ENCODE measurements at regions not wholly inside any gene's neighbourhood (a gene's known extent, or its start where the extent isn't known, plus 50 kb on each side); places are given as distances from the start of the nearest gene placed in this dataset.
"Not testable (repeated sequence)": the region's sequence is repeated elsewhere in the genome, so short reads cannot be mapped to it uniquely, and the experiment has no call there.

DNA sequence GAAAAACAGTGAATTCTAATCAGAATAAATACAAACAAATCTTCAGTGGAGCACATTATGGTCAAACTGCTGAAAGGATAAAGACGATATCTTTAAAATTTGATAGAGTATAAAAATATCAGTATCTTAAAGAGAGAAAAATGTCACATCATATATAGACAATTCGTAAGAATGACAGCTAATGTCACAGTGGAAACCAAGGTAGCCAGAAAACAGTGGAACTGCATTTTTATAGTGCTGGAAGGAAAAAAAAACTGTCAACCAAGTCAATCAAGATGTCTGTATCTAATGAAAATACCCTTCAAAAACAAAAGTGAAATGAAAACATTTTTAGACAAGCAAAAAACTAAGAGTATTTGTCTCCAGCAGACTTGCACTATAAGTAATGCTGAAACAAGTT is 73.4 kb upstream of the HMGXB4 start:
- DNase-seq (ENCODE audit: low read depth) = no peak

DNA sequence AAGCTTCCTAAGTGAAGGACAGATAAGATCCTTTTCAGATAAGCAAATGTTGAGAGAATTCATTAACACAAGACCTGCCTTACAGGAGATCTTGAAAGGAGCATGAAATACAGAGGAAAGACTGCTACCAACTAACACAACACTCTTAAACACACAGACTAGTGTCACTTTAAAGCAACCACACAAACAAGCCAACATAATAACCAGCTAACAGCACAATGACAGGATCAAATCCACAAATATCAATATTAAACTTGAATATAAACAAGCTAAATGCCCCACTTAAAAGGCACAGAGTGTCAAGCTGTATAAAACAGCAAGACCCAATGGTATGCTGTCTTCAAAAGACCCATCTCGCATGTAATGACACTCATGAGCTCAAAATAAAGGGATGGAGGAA is 70.8 kb upstream of the HMGXB4 start:
- DNase-seq (ENCODE audit: low read depth) = no peak

DNA sequence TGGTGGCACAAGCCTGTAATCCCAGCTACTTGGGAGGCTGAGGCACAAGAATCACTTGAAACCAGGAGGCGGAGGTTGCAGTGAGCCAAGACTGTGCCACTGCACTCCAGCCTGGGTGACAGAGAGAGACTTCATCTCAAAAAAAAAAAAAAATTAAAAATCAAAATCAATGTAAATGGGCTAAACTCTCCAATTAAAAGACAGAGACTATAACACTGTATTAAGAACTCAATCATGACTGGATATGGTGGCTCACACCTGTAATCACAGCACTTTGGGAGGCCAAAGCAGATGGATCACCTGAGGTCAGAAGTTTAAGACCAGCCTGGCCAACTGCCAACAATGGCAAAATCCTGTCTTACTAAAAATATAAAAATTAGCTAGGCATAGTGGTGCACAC is 68.4 kb upstream of the HMGXB4 start:
- DNase-seq (ENCODE audit: low read depth) = not testable (repeated sequence)

DNA sequence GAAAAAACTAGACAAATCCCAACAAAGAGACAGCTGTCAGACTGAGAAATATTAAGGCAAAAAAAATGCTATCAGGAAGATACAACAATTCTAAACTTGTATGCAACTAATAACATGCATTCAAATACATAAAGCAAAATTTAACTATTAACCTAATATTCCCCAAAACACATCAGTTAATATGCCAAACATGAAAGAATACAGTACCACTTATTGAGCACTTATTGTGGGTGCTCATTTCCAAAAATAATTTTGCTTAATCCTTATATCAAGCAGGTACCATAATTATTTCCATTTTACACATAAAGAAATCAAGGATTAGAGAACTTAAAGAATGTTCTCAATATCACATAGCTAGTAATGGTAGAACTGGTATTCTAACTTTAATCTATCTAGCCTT is 67.7 kb upstream of the HMGXB4 start:
- no peak for DNase-seq (ENCODE audit: low read depth)

DNA sequence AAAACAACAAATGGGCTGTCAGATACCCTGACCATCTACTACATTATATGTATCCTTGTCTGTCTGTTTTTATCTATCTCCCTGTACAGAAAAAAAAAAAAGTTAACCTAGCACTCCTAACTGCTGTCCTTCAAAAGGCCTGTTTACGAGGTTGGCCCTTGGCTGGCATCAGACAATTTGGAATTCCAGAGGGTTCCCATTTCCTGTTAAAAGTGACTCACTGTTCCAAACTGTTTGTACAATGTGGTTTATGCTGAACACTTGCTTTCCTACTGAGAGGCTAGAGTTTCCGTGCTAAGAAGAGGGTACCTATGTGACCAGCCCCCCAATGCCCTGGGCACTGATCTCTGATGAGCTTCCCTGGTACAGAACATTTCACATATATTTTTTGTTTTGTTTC is 65.9 kb upstream of the HMGXB4 start:
- DNase-seq (ENCODE audit: low read depth) = no peak

DNA sequence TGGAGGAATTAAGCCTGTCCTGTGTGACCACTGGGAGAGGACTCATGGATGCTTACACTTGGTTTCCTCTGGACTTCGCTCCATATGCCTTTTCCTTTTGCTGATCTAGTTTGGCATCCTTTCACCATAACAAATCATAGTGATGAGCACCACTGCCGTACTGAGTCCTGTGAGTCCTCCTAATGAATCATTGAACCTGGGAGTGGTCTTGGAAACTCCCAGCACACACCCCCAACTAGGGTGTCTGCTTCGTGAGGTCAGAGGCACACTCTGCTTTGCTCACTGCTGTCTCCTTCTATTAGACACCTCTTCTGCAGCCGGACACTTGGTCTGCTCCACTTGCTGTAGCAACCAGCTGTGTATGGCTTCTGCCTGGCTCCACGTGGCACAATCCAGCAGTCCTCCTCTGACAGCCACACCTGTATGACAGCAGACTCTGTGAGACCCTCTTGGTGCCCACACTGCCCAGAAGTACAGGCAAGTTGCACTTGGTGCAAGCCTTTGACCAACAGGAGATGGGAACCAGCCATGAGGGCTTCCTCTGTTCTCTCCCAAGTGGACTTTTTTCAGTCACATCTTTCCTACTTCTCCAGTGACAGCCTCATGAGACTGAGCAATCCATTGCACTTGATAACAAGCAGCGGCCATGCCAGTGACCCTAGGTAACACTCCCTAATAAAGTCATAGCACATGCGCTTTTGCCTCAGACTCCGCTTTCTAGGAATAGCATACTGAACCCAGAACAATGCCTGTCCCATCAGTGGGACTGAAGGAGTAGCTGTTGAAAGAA is 65.0 kb upstream of the HMGXB4 start:
- no peak for DNase-seq (ENCODE audit: low read depth)

DNA sequence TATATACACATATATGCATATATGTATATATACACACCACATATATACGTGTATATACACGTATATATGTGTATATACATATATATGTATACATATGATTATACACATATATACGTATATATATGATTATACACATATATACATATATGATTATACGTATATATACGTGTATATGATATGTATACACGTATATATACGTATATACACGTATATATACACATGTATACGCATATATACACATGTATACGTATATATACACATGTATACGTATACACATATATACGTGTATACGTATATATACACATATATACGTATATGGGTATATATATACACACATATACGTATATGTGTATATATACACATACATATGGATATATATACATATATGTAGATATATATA is 62.1 kb upstream of the HMGXB4 start:
- DNase-seq (ENCODE audit: low read depth) = no peak

DNA sequence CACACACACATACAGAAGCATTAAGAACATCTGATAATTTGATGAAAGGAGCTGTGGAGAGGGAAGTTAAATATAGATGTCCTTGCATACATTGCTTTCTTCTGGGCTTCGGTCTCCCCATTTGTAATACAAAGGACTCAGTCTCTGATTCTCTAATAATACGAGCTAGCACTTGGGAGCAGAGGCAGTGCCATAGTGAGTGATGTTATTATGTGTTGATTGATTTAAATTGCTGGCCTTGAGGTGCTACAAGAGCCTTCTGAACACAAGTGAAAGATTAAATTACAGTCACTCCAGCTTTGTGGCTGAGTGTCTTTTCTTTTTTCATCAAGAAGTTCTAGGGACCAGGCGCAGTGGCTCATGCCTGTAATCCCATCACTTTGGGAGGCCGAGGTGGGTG is 61.5 kb upstream of the HMGXB4 start:
- DNase-seq (ENCODE audit: low read depth) = no peak

DNA sequence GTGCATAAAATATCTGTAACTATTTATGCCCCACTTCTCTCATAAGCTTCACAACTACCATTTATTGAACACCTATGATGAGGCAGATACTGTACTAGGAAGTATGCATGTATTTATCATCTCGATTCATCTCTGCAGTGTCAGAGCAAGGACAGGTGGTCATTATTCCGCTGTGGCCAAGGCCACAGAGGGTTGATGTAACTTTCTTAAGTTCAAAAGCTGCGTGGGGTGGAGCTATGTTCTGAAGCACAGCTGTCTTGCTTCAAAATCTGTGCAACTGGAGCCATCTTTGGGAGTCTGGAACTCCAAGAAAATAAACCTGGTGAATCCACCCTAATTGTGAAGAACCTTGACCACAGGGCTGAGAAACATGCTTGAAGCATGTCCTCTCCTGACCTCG is 60.2 kb upstream of the HMGXB4 start:
- no peak for DNase-seq (ENCODE audit: low read depth)

DNA sequence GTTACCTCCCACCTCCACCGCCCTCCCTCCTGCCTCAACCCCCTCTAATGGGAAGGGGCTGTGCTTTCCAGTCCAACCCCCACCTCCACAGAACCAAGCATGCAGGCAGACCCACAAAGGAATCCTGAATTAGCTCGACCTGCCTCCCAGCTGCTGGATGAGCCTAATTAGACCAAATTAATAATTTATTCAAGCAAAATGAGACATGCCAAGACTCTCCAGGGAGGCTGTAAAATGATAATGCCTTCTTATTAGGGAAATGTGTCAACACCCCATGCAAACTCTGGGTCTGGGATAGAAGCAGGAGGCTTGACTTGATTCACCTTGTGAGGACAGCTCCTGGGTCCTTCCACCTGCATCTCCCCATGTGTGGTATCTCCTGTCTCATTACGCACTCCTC is 59.4 kb upstream of the HMGXB4 start:
- no peak for DNase-seq (ENCODE audit: low read depth)

DNA sequence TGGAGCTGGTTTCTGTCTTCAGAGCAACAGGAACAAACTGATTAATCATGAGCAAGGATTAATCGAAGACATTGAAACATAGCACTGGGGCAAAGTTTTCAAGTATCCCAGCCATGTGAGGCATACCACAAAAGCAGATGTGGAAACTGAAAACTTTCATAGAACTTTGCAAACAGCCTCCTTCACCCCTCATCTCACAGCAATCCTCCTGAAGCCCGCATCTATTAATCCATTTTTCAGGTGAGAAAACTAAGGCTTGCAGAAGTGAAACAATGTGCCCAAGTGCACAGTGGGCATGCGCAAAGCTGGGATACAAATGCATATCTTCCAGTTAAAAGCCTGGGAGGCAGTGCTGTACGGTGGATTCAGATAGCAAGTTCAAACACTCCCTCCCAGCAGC is 58.6 kb upstream of the HMGXB4 start:
- no peak for DNase-seq (ENCODE audit: low read depth)

DNA sequence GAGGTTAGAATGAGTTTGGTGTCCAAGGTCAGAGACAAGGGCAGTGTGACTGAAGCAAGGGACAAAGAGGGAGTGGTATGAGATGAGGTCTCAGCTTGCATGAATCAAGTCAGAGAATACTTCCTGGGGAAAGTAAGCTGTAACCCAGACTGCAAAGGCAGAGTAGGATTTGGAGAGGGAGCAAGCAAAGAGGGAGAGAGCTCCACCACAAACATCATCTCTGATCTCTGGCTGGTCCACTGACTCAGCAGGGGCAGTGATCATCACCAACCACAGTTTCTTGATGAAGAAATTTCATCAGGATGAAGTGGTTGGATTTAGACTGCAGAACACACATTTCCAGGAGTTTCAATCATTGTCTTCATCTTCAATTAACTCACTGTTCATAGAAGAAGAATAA is 54.9 kb upstream of the HMGXB4 start:
- no peak for DNase-seq (ENCODE audit: low read depth)

DNA sequence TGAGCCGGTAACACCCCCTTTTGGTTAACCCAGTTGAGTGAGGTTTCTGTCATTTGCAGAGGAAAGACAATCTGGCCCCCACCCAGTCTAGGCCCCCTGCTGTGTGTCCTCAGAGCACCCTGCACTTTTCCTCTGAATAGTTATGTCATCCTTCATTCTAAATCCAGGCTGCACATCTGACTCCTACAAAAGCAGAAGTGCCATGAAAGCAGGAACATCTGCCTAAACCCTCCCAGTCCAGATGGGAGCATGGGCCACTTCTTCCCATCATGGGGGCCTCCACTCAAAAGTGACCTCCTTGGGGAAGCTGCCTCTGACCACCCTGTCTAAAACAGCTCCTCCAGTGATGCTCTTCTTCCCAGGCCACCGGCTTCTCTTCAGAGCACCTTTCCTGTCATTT is 53.7 kb upstream of the HMGXB4 start:
- no peak for DNase-seq (ENCODE audit: low read depth)

DNA sequence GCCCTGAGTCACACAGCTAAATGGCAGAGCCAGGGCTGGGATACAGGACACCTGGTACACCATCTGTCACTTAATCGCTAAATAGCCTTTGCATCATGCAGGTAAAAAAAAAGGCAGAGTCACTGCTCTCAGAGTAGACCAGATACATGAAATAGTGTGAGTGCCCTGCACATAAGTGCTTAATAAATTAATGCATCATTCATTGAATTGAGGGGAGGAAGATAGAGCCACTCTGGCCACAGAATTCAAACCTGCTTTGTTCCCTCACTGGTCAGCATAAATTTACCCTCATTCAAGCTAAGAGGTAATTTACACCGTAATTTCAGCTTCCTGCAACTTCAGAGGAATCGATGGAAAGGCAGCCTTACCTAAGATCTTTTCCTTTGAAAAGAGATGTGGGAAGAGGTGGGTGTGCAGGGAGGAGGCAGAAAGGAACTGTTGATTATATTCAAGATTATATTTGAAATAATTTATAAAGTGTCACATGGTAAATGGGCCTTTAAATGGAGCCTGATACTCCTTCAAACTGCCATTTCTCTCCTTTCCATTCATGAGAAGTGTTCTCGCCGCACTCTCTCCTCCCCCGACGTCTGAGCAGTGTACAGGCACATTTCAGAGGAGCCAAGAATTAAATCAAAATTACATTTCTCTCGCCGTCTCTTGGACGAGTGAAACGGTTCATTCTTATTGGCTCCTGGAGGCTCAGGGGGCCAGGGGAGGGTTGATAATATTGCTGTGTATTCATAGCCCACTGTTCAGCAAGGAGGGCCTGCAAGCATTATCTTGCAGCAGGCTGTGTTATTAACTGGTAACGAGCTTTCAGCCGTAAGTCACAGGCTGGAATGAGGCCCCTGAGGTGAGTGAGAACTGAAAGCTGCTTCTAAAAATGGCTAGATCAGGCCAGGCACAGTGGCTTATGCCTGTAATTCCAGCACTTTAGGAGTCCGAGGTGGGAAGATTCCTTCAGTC is 52.2 kb upstream of the HMGXB4 start:
- DNase-seq (ENCODE audit: low read depth) = no peak

DNA sequence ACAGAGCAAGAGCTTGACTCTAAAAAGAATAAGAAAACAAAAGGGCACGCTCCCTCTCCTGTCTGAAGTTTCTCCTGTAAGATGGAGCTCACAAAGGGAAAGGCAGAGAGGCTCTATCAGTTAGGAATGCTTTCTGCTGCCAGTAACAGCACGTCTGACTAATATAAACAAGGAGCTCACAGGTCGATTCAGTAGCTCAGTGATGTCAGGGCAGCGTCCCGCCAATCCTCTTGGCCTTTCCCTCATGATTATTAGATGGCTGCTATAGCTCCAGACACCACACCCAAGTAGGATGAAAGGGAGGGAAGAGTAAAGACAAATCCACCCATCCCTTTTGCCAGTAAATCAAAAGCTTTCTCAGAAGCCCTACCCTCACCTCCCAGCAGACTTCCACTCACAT is 51.3 kb upstream of the HMGXB4 start:
- no peak for DNase-seq (ENCODE audit: low read depth)

DNA sequence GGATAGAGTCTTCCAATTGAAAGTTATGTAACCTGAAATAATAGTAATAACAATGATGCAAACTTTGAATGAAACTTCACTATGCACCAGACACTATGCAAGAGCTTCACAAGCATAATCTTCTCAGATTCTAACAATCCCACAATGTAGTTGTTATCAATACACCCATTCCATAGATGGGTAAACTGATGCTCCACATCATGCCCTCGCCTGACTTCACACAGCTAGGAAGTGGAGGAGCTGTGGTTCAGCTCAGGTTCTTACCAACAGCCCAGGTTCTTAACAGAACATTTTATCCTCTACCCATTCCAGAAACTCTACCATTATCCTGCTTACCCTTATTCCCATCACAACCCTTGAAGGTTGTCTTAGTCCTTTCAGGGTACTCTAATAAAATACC is 50.4 kb upstream of the HMGXB4 start:
- no peak for DNase-seq (ENCODE audit: low read depth)

Measured in fibroblast of the conjunctiva (primary cell).